Upper lobe of left lung (tissue), 6 donors: ENCODE measurements at regions not wholly inside any gene's neighbourhood (a gene's known extent, or its start where the extent isn't known, plus 50 kb on each side); places are given as distances from the start of the nearest gene placed in this dataset.
A peak's percentile ranks its signal among the peaks of the same experiment; 100 is the strongest.

Experiments used
- ATAC-seq, 2 donors: fragments of 200-7000 bp; cut with Tn5 transposase; one replicate each; pipeline ENCODE4 v1.9.1; 2022; ENCODE audit warnings: mild to moderate bottlenecking in 2 of 2, moderate library complexity in 2 of 2; ENCODE audit not compliant: low FRiP score in 2 of 2
- DNase-seq, 2 donors: peaks; one replicate each; pipeline ENCODE4 v3.0.0-alpha.2; 2019 to 2020
- H3K27ac ChIP-seq, 4 donors: fragments of 200-600 bp; sonication (generic); one replicate each; pipeline ENCODE4 v1.5.1; 2016 to 2019
- H3K27me3 ChIP-seq, 4 donors: fragments of 200-600 bp; sonication (generic); one replicate each; pipeline ENCODE4 v1.5.1; 2017 to 2019
- H3K36me3 ChIP-seq, 4 donors: fragments of 200-600 bp; sonication (generic); one replicate each; pipeline ENCODE4 v1.5.1; 2016 to 2019
- H3K4me1 ChIP-seq, 4 donors: fragments of 200-600 bp; sonication (generic); one replicate each; pipeline ENCODE4 v1.5.1; 2018 to 2019
- H3K4me3 ChIP-seq, 4 donors: fragments of 200-600 bp; sonication (generic); one replicate each; pipeline ENCODE4 v1.5.1; 2017 to 2019; ENCODE audit warnings: mild to moderate bottlenecking in 2 of 4, moderate library complexity in 1 of 4
- H3K9me3 ChIP-seq, 4 donors: fragments of 200-600 bp; sonication (generic); one replicate each; pipeline ENCODE4 v1.5.1; 2018 to 2019
- CTCF ChIP-seq, 6 experiments: fragments of 450-650 bp in 4 of 6; fragments of 200-600 bp in 2 of 6; sonication (generic) in 2 of 6; IDR thresholded peaks; one replicate each; pipeline ENCODE4 v1.5.1; 2016 to 2019; ENCODE audit warnings: antibody characterized with exemption in 6 of 6
- EP300 ChIP-seq, 4 donors: sonication (generic); formaldehyde crosslinking; IDR thresholded peaks; one replicate each; pipeline ENCODE4 v1.5.1; 2017; ENCODE audit warnings: antibody characterized with exemption in 4 of 4, control low read depth in 2 of 4
- POLR2A ChIP-seq, 4 donors: fragments of 450-650 bp; IDR thresholded peaks; one replicate each; pipeline ENCODE4 v1.5.1; 2016 to 2017; ENCODE audit warnings: antibody characterized with exemption in 4 of 4, mild to moderate bottlenecking in 2 of 4
- POLR2AphosphoS5 ChIP-seq, 2 donors: sonication (generic); formaldehyde crosslinking; IDR thresholded peaks; one replicate each; pipeline ENCODE4 v1.5.1; 2017; ENCODE audit warnings: antibody characterized with exemption in 2 of 2
- WGBS, 2 donors: methylation state at CpG; one replicate each; pipeline ENCODE4 v1.1.5; 2017 to 2018; 5-methylcytosine and 5-hydroxymethylcytosine counted together
- donor health status: DM: no; HTN: no; CAD: no; lungs with moderate emphysema.
- donor health status: DM: no; HTN: yes; CAD: no; lungs with severe emphysema.

GRCh38 chr3:14256046-14256445 lies 77.4 kb downstream of the LSM3 start:
- Histone ChIP-seq H3K27ac (no peak overlapping the region), H3K4me3 (no peak overlapping the region), H3K36me3 (no peaks in the 10 kb centered on the region), H3K9me3 (no peaks in the 10 kb centered on the region), H3K4me1 (no peaks in the 10 kb centered on the region), H3K27me3 (no peaks in the 10 kb centered on the region)
- 59 to 60% methylated on average over 2 of the region's 2 CpGs for WGBS, 2 donors
- DNase-seq (no peak), ATAC-seq (no peak)
- TF ChIP-seq EP300 (IDR thresholded peaks at IDR 0.05) = no peak
- no peak for TF ChIP-seq POLR2A (IDR thresholded peaks at IDR 0.05)
- TF ChIP-seq CTCF (IDR thresholded peaks at IDR 0.05) = no peak
- TF ChIP-seq POLR2AphosphoS5 (IDR thresholded peaks at IDR 0.05) = no peak

- Histone ChIP-seq H3K27ac (no peak overlapping the region), H3K36me3 (no peaks in the 10 kb centered on the region), H3K9me3 (no peaks in the 10 kb centered on the region), H3K4me1 (peaks cover 3 to 5% (median 4%) of the 10 kb centered on the region in 4 donors), H3K4me3 (no peak overlapping the region), H3K27me3 (no peaks in the 10 kb centered on the region)
- ATAC-seq = no peak
- WGBS, 2 donors = 80 to 81% methylated on average over 8 of the region's 9 CpGs
- TF ChIP-seq POLR2AphosphoS5 (IDR thresholded peaks at IDR 0.05) (no peak), POLR2A (IDR thresholded peaks at IDR 0.05) (no peak), CTCF (IDR thresholded peaks at IDR 0.05) (no peak), EP300 (IDR thresholded peaks at IDR 0.05) (no peak)
- no peak for DNase-seq
These were observed 78.1 kb downstream of the LSM3 start for GRCh38 chr3:14256561-14257342.

- TF ChIP-seq CTCF (IDR thresholded peaks at IDR 0.05) = no peak
- no peak for TF ChIP-seq EP300 (IDR thresholded peaks at IDR 0.05)
- TF ChIP-seq POLR2AphosphoS5 (IDR thresholded peaks at IDR 0.05) = no peak
- no peak for TF ChIP-seq POLR2A (IDR thresholded peaks at IDR 0.05)
- Histone ChIP-seq H3K9me3 (no peaks in the 10 kb centered on the region), H3K36me3 (no peaks in the 10 kb centered on the region), H3K4me1 (peaks cover 3 to 5% (median 4%) of the 10 kb centered on the region in 4 donors), H3K27ac (no peak overlapping the region), H3K27me3 (no peaks in the 10 kb centered on the region), H3K4me3 (no peak overlapping the region)
- 79 to 82% methylated on average over 8 to 12 of the region's 12 CpGs for WGBS, 2 donors
- ATAC-seq = no peak
- DNase-seq = peak in 1 of 2 donors; percentile 54
These were observed 80.6 kb downstream of the LSM3 start for GRCh38 chr3:14258906-14259904.

- no peak for DNase-seq
- H3K27me3 ChIP-seq = no peaks in the 10 kb centered on the region
- TF ChIP-seq POLR2AphosphoS5 (IDR thresholded peaks at IDR 0.05) (no peak), CTCF (IDR thresholded peaks at IDR 0.05) (no peak), POLR2A (IDR thresholded peaks at IDR 0.05) (no peak), EP300 (IDR thresholded peaks at IDR 0.05) (no peak)
- no peak overlapping the region for H3K4me3 ChIP-seq
- H3K4me1 ChIP-seq = peaks cover 3 to 5% (median 4%) of the 10 kb centered on the region in 4 donors
- no peaks in the 10 kb centered on the region for H3K9me3 ChIP-seq
- H3K36me3 ChIP-seq = no peaks in the 10 kb centered on the region
- WGBS, 2 donors = 74 to 79% methylated on average over 7 of the region's 7 CpGs
- no peak overlapping the region for H3K27ac ChIP-seq
- no peak for ATAC-seq
These were observed 81.8 kb downstream of the LSM3 start for GRCh38 chr3:14260463-14260862.
